Prostate gland (tissue), 2 donors: ENCODE measurements at regions not wholly inside any gene's neighbourhood (a gene's known extent, or its start where the extent isn't known, plus 50 kb on each side); places are given as distances from the start of the nearest gene placed in this dataset.
"Not testable (repeated sequence)": the region's sequence is repeated elsewhere in the genome, so short reads cannot be mapped to it uniquely, and the experiment has no call there.

Experiments used
- POLR2AphosphoS5 ChIP-seq: sonication (generic); formaldehyde crosslinking; IDR thresholded peaks from one replicate; pipeline ENCODE4 v1.6.1; 2017; ENCODE audit warnings: antibody characterized with exemption
- TF ChIP-seq, protein P1 (sequence below), 4 experiments: fragments of 200-600 bp in 2 of 4; fragments of 450-650 bp in 2 of 4; sonication (generic) in 2 of 4; IDR thresholded peaks; 1 replicate in 3 of 4; 2 replicates in 1 of 4; pipeline ENCODE4 v1.5.1; 2016 to 2019; ENCODE audit warnings: antibody characterized with exemption in 4 of 4, mild to moderate bottlenecking in 2 of 4, moderate library complexity in 2 of 4

DNA sequence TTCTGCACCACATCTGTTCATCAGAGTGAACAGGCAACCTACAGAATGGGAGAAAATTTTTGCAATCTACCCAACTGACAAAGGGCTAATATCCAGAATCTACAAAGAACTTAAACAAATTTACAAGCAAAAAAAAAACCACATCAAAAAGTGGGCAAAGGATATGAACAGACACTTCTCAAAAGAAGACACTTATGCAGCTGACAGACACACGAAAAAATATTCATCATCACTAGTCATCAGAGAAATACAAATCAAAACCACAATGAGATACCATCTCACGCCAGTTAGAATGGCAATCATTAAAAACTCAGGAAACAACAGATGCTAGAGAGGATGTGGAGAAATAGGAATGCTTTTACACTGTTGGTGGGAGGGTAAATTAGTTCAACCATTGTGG, 59.1 kb upstream of the UBE2E2 start:
- TF ChIP-seq, protein P1, sequence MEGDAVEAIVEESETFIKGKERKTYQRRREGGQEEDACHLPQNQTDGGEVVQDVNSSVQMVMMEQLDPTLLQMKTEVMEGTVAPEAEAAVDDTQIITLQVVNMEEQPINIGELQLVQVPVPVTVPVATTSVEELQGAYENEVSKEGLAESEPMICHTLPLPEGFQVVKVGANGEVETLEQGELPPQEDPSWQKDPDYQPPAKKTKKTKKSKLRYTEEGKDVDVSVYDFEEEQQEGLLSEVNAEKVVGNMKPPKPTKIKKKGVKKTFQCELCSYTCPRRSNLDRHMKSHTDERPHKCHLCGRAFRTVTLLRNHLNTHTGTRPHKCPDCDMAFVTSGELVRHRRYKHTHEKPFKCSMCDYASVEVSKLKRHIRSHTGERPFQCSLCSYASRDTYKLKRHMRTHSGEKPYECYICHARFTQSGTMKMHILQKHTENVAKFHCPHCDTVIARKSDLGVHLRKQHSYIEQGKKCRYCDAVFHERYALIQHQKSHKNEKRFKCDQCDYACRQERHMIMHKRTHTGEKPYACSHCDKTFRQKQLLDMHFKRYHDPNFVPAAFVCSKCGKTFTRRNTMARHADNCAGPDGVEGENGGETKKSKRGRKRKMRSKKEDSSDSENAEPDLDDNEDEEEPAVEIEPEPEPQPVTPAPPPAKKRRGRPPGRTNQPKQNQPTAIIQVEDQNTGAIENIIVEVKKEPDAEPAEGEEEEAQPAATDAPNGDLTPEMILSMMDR (IDR thresholded peaks at IDR 0.05): not testable (repeated sequence)
- not testable (repeated sequence) for TF ChIP-seq POLR2AphosphoS5
